HFFc6 (cell line): ENCODE measurements at regions not wholly inside any gene's neighbourhood (a gene's known extent, or its start where the extent isn't known, plus 50 kb on each side); places are given as distances from the start of the nearest gene placed in this dataset.
"Not testable (repeated sequence)": the region's sequence is repeated elsewhere in the genome, so short reads cannot be mapped to it uniquely, and the experiment has no call there.

Source experiments
- DNase-seq: peaks from one replicate; pipeline ENCODE4 v3.0.0-alpha.2; 2018
- H3K27ac Mint-ChIP-seq: 2 replicates; pipeline ENCODE4 v1.8.0; 2020; ENCODE audit warnings: mild to moderate bottlenecking, mixed read lengths
- H3K27me3 Mint-ChIP-seq: 2 replicates; pipeline ENCODE4 v1.8.0; 2021; ENCODE audit warnings: mild to moderate bottlenecking, moderate library complexity, mixed read lengths; ENCODE audit not compliant: insufficient read depth
- H3K36me3 Mint-ChIP-seq: 2 replicates; pipeline ENCODE4 v1.8.0; 2021; ENCODE audit warnings: low read depth, mixed read lengths
- H3K4me1 Mint-ChIP-seq: 2 replicates; pipeline ENCODE4 v1.8.0; 2020; ENCODE audit warnings: low read depth, mixed read lengths
- H3K4me3 Mint-ChIP-seq: 2 replicates; pipeline ENCODE4 v1.8.0; 2020; ENCODE audit warnings: mild to moderate bottlenecking, moderate library complexity, mixed read lengths
- H3K9me3 Mint-ChIP-seq: 2 replicates; pipeline ENCODE4 v1.8.0; 2020; ENCODE audit warnings: mild to moderate bottlenecking, mixed read lengths
- CTCF ChIP-seq: fragments of 200-600 bp; sonication (generic); IDR thresholded peaks from 2 replicates; pipeline ENCODE4 v1.5.0; 2021; ENCODE audit warnings: antibody characterized with exemption, mild to moderate bottlenecking

GRCh38 chr16:17555176-17555575 lies 84.4 kb upstream of the XYLT1 start:
- peak; percentile 92 for DNase-seq
- Mint-ChIP-seq H3K4me3 (peak overlapping the region; percentile 1; the same call in 1 of the 2 replicates), H3K27ac (peak overlapping the region; percentile 68), H3K9me3 (no peaks in the 10 kb centered on the region), H3K27me3 (peaks cover 5% of the 10 kb centered on the region), H3K4me1 (peaks cover 77% of the 10 kb centered on the region), H3K36me3 (no peaks in the 10 kb centered on the region)
- TF ChIP-seq CTCF = peak; percentile 47; the same call in 1 of the 2 replicates

GRCh38 chr16:17552351-17552750 lies 81.6 kb upstream of the XYLT1 start:
- H3K27ac Mint-ChIP-seq = no peak overlapping the region
- peaks cover 65% of the 10 kb centered on the region for H3K4me1 Mint-ChIP-seq
- no peak for DNase-seq
- TF ChIP-seq CTCF = no peak
- no peaks in the 10 kb centered on the region for H3K36me3 Mint-ChIP-seq
- H3K9me3 Mint-ChIP-seq = no peaks in the 10 kb centered on the region
- H3K4me3 Mint-ChIP-seq = no peak overlapping the region
- peaks cover 1% of the 10 kb centered on the region for H3K27me3 Mint-ChIP-seq

GRCh38 chr16:17551682-17552081 lies 80.9 kb upstream of the XYLT1 start:
- peak overlapping the region; percentile 50 for H3K4me3 Mint-ChIP-seq
- H3K9me3 Mint-ChIP-seq, H3K27me3 Mint-ChIP-seq, H3K36me3 Mint-ChIP-seq: not testable (repeated sequence)
- peaks cover 60% of the 10 kb centered on the region for H3K4me1 Mint-ChIP-seq
- H3K27ac Mint-ChIP-seq = peak overlapping the region; percentile 70
- DNase-seq = peak; percentile 75

- Mint-ChIP-seq H3K4me1 (peaks cover 33% of the 10 kb centered on the region), H3K27ac (no peak overlapping the region), H3K9me3 (no peaks in the 10 kb centered on the region), H3K27me3 (peaks cover 1% of the 10 kb centered on the region; the same call in 1 of the 2 replicates), H3K36me3 (no peaks in the 10 kb centered on the region), H3K4me3 (no peak overlapping the region)
- no peak for TF ChIP-seq CTCF
- no peak for DNase-seq
Observed at GRCh38 chr16:17548825-17549224, 78.1 kb upstream of the XYLT1 start.

- Mint-ChIP-seq H3K9me3 (no peaks in the 10 kb centered on the region), H3K4me1 (peaks cover 8% of the 10 kb centered on the region), H3K27ac (no peak overlapping the region), H3K27me3 (peaks cover 1% of the 10 kb centered on the region; the same call in 1 of the 2 replicates), H3K36me3 (no peaks in the 10 kb centered on the region), H3K4me3 (no peak overlapping the region)
- TF ChIP-seq CTCF = peak; percentile 71
- DNase-seq = no peak
Observed at GRCh38 chr16:17544785-17545184, 74.0 kb upstream of the XYLT1 start.

GRCh38 chr16:17544304-17544703 lies 73.5 kb upstream of the XYLT1 start:
- no peak for DNase-seq
- no peaks in the 10 kb centered on the region for H3K9me3 Mint-ChIP-seq
- H3K27me3 Mint-ChIP-seq = peaks cover 1% of the 10 kb centered on the region; the same call in 1 of the 2 replicates
- peaks cover 8% of the 10 kb centered on the region for H3K4me1 Mint-ChIP-seq
- H3K27ac Mint-ChIP-seq = no peak overlapping the region
- no peaks in the 10 kb centered on the region for H3K36me3 Mint-ChIP-seq
- no peak overlapping the region for H3K4me3 Mint-ChIP-seq
- TF ChIP-seq CTCF = no peak
